IMR-90 (cell line): ENCODE measurements at regions not wholly inside any gene's neighbourhood (a gene's known extent, or its start where the extent isn't known, plus 50 kb on each side); places are given as distances from the start of the nearest gene placed in this dataset.

Experiments
- ATAC-seq: fragments of 200-7000 bp; cut with Tn5 transposase; 2 replicates; pipeline ENCODE4 v1.9.1; 2020; ENCODE audit warnings: low read depth, mild to moderate bottlenecking, moderate library complexity
- BruUV-seq: library from RNA; stranded (reverse); fragments of 400-500 nt; replicated peaks from 2 replicates; lab custom pipeline; 2021; lab: Mats Ljungman, UMichigan
- CTCF ChIA-PET: fragments of 300-600 bp; formaldehyde crosslinking; extraction: SDS; loops from one replicate; lab custom pipeline; 2021; ENCODE audit warnings: antibody characterized with exemption; lab: Yijun Ruan, JAX
- POLR2A ChIA-PET: fragments of 300-600 bp; sonication (Branson Sonifier 250); formaldehyde crosslinking; loops from one replicate; lab custom pipeline; 2022; ENCODE audit warnings: antibody characterized with exemption; ENCODE audit not compliant: unreplicated experiment; lab: Charles Lee
- DNase-seq: peaks from one replicate; pipeline ENCODE4 v3.0.0; 2013
- H2AFZ ChIP-seq: replicated peaks from 2 replicates; pipeline ENCODE3; 2013; ENCODE audit warnings: low read length, mild to moderate bottlenecking; ENCODE audit not compliant: poor library complexity
- H2AK5ac ChIP-seq: 2 replicates; pipeline ENCODE4 v1.6.1; 2013; ENCODE audit warnings: low read depth, low read length, inconsistent platforms
- H2AK9ac ChIP-seq: replicated peaks from 2 replicates; pipeline ENCODE3; 2013; ENCODE audit warnings: mild to moderate bottlenecking, low read depth, low read length, moderate library complexity; ENCODE audit not compliant: poor library complexity
- H2BK120ac ChIP-seq: 2 replicates; pipeline ENCODE4 v1.6.1; 2013; ENCODE audit warnings: low read depth, low read length, inconsistent platforms
- H2BK15ac ChIP-seq: 3 replicates; pipeline ENCODE4 v1.6.1; 2013; ENCODE audit warnings: low read depth, low read length, inconsistent platforms
- H2BK20ac ChIP-seq: 2 replicates; pipeline ENCODE4 v1.6.1; 2013; ENCODE audit warnings: low read depth, mild to moderate bottlenecking, inconsistent platforms, low read length, moderate library complexity
- H2BK5ac ChIP-seq: 2 replicates; pipeline ENCODE4 v1.6.1; 2013; ENCODE audit warnings: mild to moderate bottlenecking, low read depth, low read length, inconsistent platforms; ENCODE audit not compliant: poor library complexity, severe bottlenecking
- H3K14ac ChIP-seq: replicated peaks from 2 replicates; pipeline ENCODE4 v1.6.1; 2013; ENCODE audit warnings: low read depth, low read length, inconsistent platforms
- H3K18ac ChIP-seq: 2 replicates; pipeline ENCODE4 v1.6.1; 2013; ENCODE audit warnings: low read depth, low read length, control low read depth
- H3K23ac ChIP-seq: 2 replicates; pipeline ENCODE4 v1.6.1; 2013; ENCODE audit warnings: low read depth, low read length, inconsistent platforms
- H3K27ac ChIP-seq: 2 replicates; pipeline ENCODE4 v1.5.1; 2013; ENCODE audit warnings: mild to moderate bottlenecking, control low read depth, low read length; ENCODE audit not compliant: insufficient read depth
- H3K27me3 ChIP-seq: 2 replicates; pipeline ENCODE4 v1.6.1; 2013; ENCODE audit warnings: low read length; ENCODE audit not compliant: control insufficient read depth, insufficient read depth
- H3K36me3 ChIP-seq: 2 replicates; pipeline ENCODE4 v1.6.1; 2013; ENCODE audit warnings: low read length, mixed read lengths; ENCODE audit not compliant: control insufficient read depth, insufficient read depth
- H3K4ac ChIP-seq: 2 replicates; pipeline ENCODE4 v1.6.1; 2013; ENCODE audit warnings: low read depth, low read length, inconsistent platforms
- H3K4me1 ChIP-seq: 2 replicates; pipeline ENCODE4 v1.6.1; 2013; ENCODE audit warnings: low read length, mixed read lengths; ENCODE audit not compliant: control insufficient read depth, insufficient read depth
- H3K4me2 ChIP-seq: 2 replicates; pipeline ENCODE4 v1.6.1; 2013; ENCODE audit warnings: low read depth, mild to moderate bottlenecking, control low read depth, low read length, moderate library complexity
- H3K4me3 ChIP-seq: 2 replicates; pipeline ENCODE4 v1.5.1; 2013; ENCODE audit warnings: low read depth, mild to moderate bottlenecking, control low read depth, low read length, moderate library complexity; ENCODE audit not compliant: insufficient read depth
- H3K56ac ChIP-seq: 2 replicates; pipeline ENCODE4 v1.6.1; 2013; ENCODE audit warnings: low read length, inconsistent platforms; ENCODE audit not compliant: insufficient read depth; ENCODE audit errors: extremely low read depth
- H3K79me1 ChIP-seq, 2 experiments: 2 replicates each; pipeline ENCODE4 v1.6.1; 2013; ENCODE audit warnings: low read length in 2 of 2, inconsistent platforms in 1 of 2, low read depth in 1 of 2
- H3K9ac ChIP-seq: 2 replicates; pipeline ENCODE4 v1.6.1; 2013; ENCODE audit warnings: low read depth, low read length, control low read depth
- H3K9me1 ChIP-seq: 2 replicates; pipeline ENCODE4 v1.6.1; 2013; ENCODE audit warnings: low read length, inconsistent platforms; ENCODE audit not compliant: insufficient read depth
- H3K9me3 ChIP-seq: 2 replicates; pipeline ENCODE4 v1.6.1; 2013; ENCODE audit warnings: low read length; ENCODE audit not compliant: control insufficient read depth, insufficient read depth
- H4K20me1 ChIP-seq: 2 replicates; pipeline ENCODE4 v1.6.1; 2013; ENCODE audit warnings: low read length, inconsistent platforms; ENCODE audit not compliant: insufficient read depth
- H4K5ac ChIP-seq: 2 replicates; pipeline ENCODE4 v1.6.1; 2013; ENCODE audit warnings: mild to moderate bottlenecking, low read depth, low read length, control low read depth
- H4K8ac ChIP-seq, 2 experiments: 2 replicates each; pipeline ENCODE4 v1.6.1; 2013; ENCODE audit warnings: low read depth in 2 of 2, low read length in 2 of 2, control low read depth in 1 of 2, inconsistent platforms in 1 of 2
- H4K91ac ChIP-seq: 2 replicates; pipeline ENCODE4 v1.6.1; 2013; ENCODE audit warnings: low read depth, low read length, inconsistent platforms; ENCODE audit not compliant: insufficient read depth
- RCOR1 ChIP-seq: IDR thresholded peaks from 2 replicates; pipeline ENCODE4 v1.6.1; 2012; ENCODE audit warnings: mild to moderate bottlenecking, low read length, improper control_type of control experiment; ENCODE audit not compliant: insufficient replicate concordance
- WGBS, 2 experiments: methylation state at CpG; one replicate each; pipeline versions ENCODE4 v1.1.5 to v1.1.7; 2013; ENCODE audit warnings: missing lambda C conversion rate in 2 of 2; ENCODE audit not compliant: insufficient read length in 1 of 2; ENCODE audit errors: extremely low coverage in 2 of 2; 5-methylcytosine and 5-hydroxymethylcytosine counted together
- dilution Hi-C: fragments of 300-500 bp; cut with HindIII; formaldehyde crosslinking; loops from one replicate; pipeline ENCODE4 v1.14.3; 2018; ENCODE audit warnings: low sequenced_read_pairs; ENCODE audit not compliant: unreplicated experiment
- in situ Hi-C: fragments of 300-500 bp; cut with MboI; formaldehyde crosslinking; loops from 3 replicates; pipeline ENCODE4 v1.14.3; 2019; ENCODE audit warnings: low sequenced_read_pairs, inconsistent platforms, mixed read lengths
- intact Hi-C: fragments of 100-400 bp; cut with micrococcal nuclease; formaldehyde crosslinking; loops from 2 replicates; pipeline ENCODE4 v1.10.0; 2022

DNA sequence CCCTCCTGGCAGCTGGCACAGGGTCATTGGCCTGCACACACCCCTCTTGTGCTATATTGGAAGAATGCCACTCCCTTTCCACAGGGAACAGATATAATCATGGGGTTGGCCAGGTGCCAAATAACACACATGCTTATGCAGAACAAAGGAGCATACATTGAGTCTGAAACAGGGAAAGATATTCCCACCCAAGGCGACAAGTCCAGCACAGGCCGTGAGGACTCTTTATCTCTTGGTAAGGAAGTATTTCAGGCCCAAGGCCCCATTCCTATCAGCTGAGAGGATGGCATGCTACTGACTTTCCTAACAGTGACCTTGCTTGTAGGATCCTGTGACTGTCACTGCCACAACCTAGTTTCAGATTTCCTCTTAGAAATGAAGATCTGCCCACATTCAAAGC, 59.0 kb upstream of the STXBP6 start:
- H4K5ac ChIP-seq: peak overlapping the region; percentile 36; the same call in 1 of the 2 replicates
- in situ Hi-C loops (no loop called here), intact Hi-C loops (no loop called here), dilution Hi-C loops (no loop called here)
- peak overlapping the region; percentile 73 for H2BK5ac ChIP-seq
- no peak overlapping the region; the same call in 1 of the 2 replicates for H2BK120ac ChIP-seq
- no peaks in the 10 kb centered on the region for H3K36me3 ChIP-seq
- peak overlapping the region; percentile 39; the same call in 2 of the 3 replicates for H2BK15ac ChIP-seq
- H3K4me3 ChIP-seq: no peak overlapping the region
- H3K4me1 ChIP-seq: peaks cover 9% of the 10 kb centered on the region; the same call in 1 of the 2 replicates
- H3K9me1 ChIP-seq: peaks cover 3% of the 10 kb centered on the region; the same call in 1 of the 2 replicates
- no peak overlapping the region for H3K23ac ChIP-seq
- H4K20me1 ChIP-seq: no peaks in the 10 kb centered on the region
- no peak for TF ChIP-seq RCOR1
- DNase-seq: no peak
- no peak overlapping the region for H2AFZ ChIP-seq
- H2BK20ac ChIP-seq: 0 out of 2 replicates have a peak overlapping the region, but pooled peaks have one; percentile 47
- no peak overlapping the region for H3K56ac ChIP-seq
- ChIA-PET POLR2A (no interaction called here), CTCF (no interaction called here)
- no peak overlapping the region for H3K27ac ChIP-seq
- peak overlapping the region; percentile 20; the same call in 1 of the 2 replicates for H3K14ac ChIP-seq
- H3K9ac ChIP-seq: no peak overlapping the region
- no TSS peak for BruUV-seq
- WGBS, 2 experiments: no CpG with 5 or more reads among the region's 2 CpGs
- no peaks in the 10 kb centered on the region for H3K27me3 ChIP-seq
- H3K9me3 ChIP-seq: no peaks in the 10 kb centered on the region
- peak overlapping the region; percentile 60; the same call in 1 of the 2 replicates for H3K18ac ChIP-seq
- no peaks in the 10 kb centered on the region for H3K79me1 ChIP-seq
- ATAC-seq: no peak
- H2AK5ac ChIP-seq: 0 out of 2 replicates have a peak overlapping the region, but pooled peaks have one; percentile 14
- H3K4me2 ChIP-seq: no peak overlapping the region
- no peak overlapping the region for H2AK9ac ChIP-seq
- peak overlapping the region in 1 of 2 experiments; percentile 1; a peak in 2 of 4 replicates for H4K8ac ChIP-seq
- peak overlapping the region; percentile 45; the same call in 1 of the 2 replicates for H3K4ac ChIP-seq
- H4K91ac ChIP-seq: peak overlapping the region; percentile 11; the same call in 1 of the 2 replicates
